ENCODE measurements at regions not wholly inside any gene's neighbourhood (a gene's known extent, or its start where the extent isn't known, plus 50 kb on each side); places are given as distances from the start of the nearest gene placed in this dataset.
"Not testable (repeated sequence)": the region's sequence is repeated elsewhere in the genome, so short reads cannot be mapped to it uniquely, and the experiment has no call there.

DNA sequence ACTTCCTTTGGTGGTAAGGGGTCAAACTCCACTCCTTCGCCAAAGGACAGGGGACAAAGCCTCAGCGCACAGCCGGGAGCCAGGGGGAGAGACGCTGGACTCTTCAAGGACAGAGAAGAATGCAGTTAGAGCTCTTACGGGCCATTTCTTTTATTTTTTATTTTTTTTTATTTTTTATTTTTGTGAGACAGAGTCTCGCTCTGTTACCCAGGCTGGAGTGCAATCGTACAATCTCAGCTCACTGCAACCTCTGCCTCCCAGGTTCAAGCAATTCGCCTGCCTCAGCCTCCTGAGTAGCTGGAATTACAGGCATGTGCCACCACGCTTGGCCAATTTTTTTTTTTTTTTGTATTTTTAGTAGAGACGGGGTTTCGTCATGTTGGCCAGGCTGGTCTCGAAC lies 93.2 kb upstream of the RPH3AL start, which contains the start of gene RFLNB:
Gene RFLNB (minus strand): TSS at position 101 of the 400 bp plus-strand sequence.
- DNase-seq (ENCODE audit: low read depth in 1 of 2, low spot score in 1 of 2) = not testable (repeated sequence)

DNA sequence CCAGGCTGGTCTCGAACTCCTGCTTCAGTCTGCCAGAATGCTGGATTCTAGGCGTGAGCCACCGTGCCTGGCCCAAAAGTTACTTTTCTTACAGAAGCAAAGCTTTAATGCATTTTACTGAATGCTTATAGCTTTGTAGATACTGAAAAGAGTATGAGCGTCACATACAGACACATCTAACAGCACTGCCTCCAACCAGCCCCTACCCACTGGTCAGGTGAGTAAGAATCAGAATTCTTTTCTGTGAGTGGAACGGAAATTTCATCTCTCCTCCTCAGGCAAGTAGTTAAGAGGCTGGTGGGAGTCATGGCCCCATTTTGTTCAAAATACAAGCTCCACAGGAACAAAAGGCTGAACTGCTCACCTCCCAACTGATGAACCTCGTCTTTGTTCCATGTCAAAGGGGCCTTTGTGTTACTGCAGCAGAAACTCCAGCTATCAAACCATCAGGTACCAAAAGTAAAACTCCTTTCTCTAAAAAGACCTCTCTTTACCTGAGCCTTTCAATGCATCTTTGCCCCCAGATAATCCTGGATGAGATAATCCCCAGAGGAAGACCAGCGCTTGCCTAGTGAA lies 92.4 kb upstream of the RPH3AL start:
- DNase-seq (ENCODE audit: low read depth in 1 of 2, low spot score in 1 of 2) = no peak

DNA sequence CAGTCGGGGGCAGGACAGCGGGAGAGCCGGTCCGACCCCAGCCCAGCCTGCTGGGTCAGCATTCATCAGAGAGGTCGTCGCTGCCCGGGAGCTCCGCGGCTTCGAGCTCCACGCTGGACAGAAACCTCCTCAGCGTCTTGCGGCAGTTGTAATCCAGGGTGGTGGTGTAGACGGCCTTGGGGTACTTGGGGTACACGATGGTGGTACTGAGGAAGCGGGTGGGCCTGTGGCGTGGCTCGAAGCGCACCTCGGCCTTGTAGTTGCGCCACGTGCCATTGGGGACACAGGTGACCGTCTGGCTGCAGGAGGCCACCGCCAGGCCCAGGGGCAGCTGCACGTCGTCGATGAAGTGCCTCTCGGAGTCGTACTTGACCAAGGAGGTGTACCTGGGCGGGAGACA lies 90.5 kb upstream of the RPH3AL start:
- DNase-seq (ENCODE audit: low read depth in 1 of 2, low spot score in 1 of 2) = no peak

DNA sequence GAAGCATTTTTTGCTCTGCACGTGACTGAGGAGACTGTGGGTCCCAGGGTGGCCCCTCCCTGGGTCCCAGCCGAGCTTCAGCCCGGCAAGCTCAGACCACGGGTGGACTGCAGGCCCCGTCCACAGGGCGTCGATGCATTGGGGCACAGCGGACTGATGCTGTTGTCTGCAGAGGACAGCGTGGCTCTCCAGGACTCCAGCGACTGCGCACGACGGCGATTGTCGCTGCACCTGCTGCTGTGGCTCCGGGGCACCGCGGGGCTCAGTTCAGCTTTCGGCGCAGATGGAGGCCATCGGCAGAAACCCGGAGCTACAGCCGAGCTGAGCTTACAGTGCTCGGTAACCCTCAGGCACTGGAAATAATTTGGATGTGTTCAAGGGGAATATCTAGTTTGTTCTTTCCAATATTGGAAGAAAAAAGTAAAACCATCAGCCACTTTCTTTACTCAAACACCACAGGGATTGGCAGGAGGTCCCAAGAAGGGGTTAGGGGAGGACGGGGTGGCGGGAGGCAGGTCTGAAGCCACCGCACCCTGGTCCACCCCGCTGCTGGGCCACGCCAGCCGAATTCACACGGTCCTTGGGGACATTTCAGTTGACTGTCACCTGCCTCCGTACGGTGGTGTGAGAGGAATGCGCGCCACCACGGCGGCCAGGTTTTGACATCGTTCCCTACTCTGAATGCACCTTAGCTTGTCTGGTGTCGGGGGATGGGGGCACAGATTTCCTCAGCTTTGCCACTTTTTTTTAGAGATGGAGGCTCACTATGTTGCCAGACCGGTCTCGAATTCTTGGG lies 88.7 kb upstream of the RPH3AL start:
- DNase-seq (ENCODE audit: low read depth in 1 of 2, low spot score in 1 of 2) = no peak

DNA sequence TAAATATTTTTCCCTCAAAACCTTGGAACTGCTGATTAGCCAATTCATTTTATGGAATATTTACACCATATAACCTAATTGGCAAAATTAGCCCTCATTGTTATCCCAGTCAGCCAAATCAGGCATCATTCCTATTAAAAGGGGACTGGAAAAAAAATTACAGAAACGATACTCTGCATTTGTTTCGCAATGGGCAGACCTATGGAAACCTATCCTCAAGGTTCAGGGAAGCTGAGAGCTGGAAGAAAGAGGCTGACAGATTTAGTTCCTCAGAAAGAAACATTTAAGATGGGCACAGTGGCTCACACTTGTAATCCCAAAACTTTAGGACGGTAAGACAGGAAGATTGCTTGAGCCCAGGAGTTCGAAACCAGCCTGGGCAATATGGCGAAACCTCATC lies 85.6 kb upstream of the RPH3AL start:
- no peak for DNase-seq (ENCODE audit: low read depth in 1 of 2, low spot score in 1 of 2)

DNA sequence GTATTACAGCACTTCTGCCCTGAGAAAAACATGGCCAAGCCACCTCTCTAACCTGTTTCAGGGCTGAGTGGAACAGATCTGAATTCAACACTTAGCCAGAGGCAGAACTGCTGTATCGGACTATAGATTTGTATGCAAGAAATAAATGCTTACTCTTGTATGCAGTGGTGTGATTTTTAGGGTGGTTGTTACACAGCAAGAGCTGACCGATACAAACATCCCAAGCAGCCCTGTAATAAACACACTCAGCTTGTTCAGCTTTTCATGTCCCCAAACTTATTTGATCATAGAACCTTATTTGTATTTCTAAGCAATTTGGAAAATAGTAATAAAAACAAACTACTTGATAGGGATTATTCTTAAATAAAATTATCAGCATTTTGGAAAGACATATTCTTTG lies 84.9 kb upstream of the RPH3AL start:
- no peak for DNase-seq (ENCODE audit: low read depth in 1 of 2, low spot score in 1 of 2)

DNA sequence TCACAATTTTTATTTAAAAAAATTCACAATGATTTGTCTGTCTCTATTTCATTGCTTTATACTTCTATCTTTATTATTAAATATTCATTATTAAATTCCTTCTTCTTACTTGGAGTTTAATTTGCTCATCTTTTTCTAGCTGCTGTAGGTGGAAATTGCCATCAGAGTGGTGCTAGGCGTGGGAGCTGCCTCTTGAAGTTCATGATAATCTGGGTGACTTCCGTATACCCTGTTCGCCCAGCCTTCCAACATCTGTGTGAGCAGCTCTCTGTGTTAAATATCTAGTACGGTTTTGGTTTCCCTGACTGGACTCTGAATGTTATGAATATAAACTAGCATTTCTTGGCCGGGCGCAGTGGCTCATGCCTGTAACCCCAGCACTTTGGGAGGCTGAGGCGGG lies 84.0 kb upstream of the RPH3AL start:
- no peak for DNase-seq (ENCODE audit: low read depth in 1 of 2, low spot score in 1 of 2)

DNA sequence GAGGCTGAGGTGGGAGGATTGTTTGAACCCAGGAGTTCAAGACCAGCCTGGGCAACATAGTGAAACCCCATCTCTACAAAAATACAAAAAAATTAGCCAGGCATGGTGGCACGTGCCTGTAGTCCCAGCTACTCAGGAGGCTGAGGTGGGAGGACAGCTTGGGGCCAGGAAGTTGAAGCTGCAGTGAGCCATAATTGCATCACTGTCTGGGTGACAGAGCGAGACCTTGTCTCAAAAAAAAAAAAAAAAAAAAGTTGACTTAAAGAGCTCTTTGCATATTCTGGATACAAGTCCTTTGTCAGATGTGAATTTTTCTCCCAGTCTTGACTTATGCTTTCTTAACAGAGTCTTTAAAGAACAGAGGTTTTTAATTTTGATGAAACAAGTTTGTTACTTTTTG lies 79.9 kb upstream of the RPH3AL start:
- not testable (repeated sequence) for DNase-seq (ENCODE audit: low read depth in 1 of 2, low spot score in 1 of 2)

DNA sequence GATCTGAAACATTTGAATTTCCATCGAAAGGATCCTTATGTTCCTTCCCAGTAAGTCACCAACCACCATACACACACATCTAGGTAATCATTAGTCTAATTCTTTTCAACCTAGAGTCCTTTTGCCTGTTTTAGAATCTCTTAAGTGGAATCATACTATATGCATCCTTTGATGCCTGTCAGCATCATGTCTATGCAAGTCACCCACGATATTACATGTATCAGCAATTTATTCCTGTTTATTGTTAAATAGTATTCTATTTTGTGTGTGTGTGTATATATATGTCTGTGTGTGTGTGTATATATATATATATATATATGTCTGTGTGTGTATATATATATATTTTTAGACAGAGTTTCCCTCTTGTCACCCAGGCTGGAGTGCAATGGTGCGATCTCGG lies 78.9 kb upstream of the RPH3AL start:
- DNase-seq (ENCODE audit: low read depth in 1 of 2, low spot score in 1 of 2) = no peak

DNA sequence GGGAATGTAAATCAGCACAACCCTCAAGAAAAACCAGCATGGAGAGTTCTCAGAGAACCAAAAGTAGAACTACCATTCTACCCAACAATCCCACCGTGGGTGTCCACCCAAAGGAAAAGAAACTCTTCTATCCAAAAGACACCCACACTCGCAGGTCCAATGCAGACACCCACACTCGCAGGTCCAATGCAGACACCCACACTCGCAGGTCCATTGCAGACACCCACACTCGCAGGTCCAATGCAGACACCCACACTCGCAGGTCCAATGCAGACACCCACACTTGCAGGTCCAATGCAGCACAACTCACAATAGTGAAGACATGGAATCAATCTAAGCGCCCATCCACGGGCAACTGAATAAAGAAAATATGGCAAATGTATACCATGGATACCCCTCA lies 77.0 kb upstream of the RPH3AL start:
- no peak for DNase-seq (ENCODE audit: low read depth in 1 of 2, low spot score in 1 of 2)

DNA sequence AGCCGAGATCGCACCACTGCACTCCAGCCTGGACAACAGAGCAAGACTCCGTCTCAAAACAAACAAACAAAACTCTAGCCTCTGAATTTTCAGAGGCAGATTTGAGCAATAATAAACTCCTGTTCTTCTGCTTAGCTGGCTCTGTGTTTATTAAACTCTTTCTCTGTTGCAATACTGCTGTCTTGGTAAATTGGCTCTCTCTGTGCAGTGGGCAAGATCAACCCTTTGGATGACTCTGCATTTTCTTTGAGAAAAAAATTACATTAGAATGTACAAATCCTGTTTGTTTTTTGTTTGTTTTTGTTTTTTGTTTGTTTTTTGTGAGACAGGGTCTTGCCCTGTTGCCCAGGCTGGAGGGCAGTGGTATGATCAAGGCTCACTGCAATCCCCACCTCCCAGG lies 75.8 kb upstream of the RPH3AL start:
- DNase-seq (ENCODE audit: low read depth in 1 of 2, low spot score in 1 of 2) = no peak

DNA sequence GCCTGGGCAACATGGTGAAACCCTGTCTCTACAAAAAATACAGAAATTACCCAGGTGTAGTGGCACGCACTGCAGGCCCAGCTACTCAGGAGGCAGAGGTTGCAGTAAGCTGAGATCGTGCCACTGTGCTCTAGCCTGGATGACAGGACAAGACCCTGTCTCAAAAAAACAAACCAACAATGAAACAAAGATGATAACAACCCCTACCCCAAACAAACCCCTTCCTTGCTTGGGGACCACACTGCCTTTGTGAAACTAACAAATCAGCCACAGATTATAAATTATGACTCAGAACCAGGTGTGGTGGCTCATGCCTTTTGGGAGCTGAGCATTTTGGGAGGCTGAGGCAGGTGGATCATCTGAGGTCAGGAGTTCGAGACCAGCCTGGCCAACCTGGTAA lies 75.3 kb upstream of the RPH3AL start:
- no peak for DNase-seq (ENCODE audit: low read depth in 1 of 2, low spot score in 1 of 2)

DNA sequence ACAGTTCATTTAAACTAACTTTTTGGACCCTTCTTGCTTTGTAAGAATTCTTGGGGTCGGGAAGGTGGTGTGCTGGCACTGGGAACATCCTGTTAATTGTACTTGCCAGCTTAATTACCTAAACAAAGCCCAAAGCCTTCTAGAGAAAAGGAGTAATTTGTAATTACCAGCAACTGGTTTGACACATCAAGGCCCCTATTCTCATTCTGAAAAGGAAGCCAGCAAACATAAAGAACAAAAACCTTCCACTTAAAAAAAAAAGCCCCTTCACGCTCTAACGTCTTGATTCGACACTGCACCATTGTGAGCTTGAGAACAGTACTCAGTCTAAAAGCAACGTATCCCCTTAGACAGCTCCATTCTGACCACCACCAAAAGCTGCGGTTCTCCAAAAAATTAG lies 74.7 kb upstream of the RPH3AL start:
- DNase-seq (ENCODE audit: low read depth in 1 of 2, low spot score in 1 of 2) = no peak

DNA sequence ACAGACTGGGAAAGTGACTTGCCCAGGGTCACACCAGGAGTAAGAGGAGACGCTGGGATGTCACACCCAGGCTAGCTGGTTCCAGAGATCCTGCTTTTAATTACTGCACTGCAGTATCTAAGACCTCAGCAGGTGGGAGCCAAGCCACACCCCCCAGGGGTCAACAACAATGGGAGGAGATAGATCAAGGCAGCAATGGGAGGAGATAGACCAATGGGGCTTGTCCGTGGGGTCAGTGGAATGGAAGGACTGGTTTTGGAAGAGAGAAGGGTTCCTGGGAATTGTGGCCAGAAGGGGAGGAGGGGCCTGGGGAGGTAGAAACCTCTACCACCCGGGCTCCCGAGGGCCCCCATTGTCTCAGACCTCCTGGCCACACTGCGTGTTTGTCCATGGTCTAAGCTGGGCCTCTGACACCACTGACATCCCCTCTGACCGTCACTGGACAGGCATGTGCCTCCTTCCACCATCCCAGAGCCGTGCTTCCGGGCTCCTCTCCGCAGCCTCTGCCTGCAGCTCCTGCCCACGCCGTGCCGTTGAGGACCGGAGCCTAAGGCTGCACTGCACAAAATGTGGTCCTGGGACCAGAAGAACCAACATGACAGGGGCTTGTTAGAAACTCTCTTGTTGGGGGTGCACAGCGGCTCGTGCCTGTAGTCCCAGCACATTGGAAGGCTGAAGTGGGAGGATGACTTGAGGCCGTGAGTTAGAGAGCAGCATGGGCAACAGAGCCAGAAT lies 69.8 kb upstream of the RPH3AL start:
- DNase-seq (ENCODE audit: low read depth in 1 of 2, low spot score in 1 of 2) = no peak

DNA sequence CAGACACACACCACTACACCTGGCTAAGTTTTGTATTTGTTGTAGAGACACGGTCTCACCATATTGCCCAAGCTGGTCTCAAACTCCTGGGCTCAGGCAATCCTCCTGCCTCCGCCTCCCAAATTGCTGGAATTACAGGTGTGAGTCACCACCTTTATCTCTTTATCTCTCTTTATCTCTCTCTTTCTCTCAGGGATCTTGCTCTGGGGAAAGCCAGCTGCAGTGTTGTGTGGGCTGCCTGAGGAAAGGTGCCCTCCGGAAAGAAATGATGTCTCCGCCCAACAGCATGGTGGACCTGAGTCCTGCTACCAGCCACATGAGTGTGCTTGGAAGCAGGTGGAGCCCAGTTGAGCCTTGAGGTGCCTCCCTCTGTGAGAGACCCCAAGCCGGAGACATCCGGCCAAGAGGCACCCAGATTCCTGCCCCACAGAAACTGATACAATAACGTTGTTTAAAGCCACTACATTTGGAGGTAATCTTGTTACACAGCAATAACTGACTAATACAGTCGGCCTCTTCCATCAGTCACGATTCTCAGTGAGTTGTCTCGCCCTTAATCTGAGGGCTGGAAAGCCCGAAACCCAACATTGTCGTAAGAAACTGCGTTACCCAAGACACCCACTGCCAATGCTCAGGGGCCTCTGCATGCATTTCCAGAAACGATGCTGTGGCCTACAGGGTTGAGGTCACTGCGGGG lies 68.0 kb upstream of the RPH3AL start:
- no peak for DNase-seq (ENCODE audit: low read depth in 1 of 2, low spot score in 1 of 2)

DNA sequence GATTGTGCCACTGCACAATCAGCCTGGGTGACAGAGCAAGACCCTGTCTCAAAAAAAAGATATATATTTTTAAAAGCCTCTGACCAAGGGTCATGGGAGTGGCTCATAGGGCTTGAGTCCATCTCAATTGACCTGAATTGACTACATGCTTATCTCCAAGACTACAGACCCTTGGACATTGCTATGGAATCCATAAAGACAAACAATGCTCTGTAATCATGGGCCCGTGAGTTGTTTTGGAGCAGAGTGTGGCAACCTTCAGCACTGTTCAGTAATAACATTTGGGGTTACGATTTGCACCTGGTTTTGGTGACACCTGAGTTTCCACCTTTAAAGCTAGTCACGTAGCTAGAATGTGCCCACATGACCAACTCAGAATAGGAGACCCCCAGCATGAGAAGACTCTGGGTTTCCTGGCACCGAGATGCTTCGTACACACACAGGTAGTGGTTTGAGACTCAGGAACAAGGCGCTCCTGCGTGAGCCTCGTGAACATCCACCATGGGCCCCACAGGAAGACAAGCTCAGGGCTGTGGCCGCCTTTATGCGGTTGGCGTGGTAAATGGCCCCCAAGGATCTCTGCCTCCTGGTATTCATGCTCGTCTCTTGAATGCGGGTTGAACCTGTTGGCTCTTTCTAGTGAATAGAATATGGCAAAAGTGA lies 66.6 kb upstream of the RPH3AL start:
- DNase-seq (ENCODE audit: low read depth in 1 of 2, low spot score in 1 of 2) = no peak

DNA sequence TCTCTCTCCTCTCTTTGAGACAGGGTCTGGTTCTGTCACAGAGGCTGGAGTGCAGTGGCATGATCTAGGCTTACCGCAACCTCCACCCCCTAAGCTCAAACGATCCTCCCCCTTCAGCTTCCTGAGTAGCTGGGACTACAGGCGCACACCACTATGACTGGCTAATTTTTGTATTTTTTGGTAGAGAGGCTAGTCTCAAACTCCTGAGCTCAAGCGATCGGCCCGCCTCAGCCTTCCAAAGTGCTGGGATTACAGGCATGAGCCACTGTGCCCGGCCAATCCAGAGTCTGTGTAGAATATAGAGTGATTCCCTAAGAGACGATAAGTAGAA lies 65.8 kb upstream of the RPH3AL start:
- DNase-seq (ENCODE audit: low read depth in 1 of 2, low spot score in 1 of 2) = no peak

DNA sequence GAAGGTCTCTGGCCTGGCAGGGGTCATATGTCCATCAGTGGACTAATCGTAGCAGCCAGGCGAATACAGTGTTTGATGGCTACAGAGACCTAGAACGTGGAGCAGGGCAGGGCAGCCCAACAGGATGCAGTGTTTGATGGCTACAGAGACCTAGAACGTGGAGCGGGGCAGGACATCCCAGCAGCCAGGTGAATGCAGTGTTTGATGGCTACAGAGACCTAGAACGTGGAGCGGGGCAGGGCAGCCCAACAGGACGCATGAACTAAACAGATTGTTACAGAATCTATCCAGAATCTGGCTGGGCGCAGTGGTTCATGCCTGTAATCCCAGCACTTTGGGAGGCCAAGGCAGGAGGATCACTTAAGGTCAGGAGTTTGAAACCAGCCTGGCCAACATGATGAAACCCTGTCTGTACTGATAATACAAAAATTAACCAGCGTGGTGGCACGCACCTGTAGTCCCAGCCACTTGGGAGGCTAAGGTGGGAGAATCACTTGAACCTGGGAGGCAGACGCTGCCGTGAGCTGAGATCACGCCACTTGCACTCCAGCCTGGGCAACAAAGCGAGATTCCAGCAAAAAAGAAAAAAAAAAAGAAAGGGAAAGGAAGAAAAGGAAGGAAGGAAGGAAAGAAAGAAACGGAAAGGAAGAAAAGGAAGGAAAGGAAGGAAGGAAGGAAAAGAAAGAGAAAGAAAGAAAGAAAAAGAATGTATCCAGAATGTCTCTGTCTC lies 65.2 kb upstream of the RPH3AL start:
- DNase-seq (ENCODE audit: low read depth in 1 of 2, low spot score in 1 of 2) = no peak

DNA sequence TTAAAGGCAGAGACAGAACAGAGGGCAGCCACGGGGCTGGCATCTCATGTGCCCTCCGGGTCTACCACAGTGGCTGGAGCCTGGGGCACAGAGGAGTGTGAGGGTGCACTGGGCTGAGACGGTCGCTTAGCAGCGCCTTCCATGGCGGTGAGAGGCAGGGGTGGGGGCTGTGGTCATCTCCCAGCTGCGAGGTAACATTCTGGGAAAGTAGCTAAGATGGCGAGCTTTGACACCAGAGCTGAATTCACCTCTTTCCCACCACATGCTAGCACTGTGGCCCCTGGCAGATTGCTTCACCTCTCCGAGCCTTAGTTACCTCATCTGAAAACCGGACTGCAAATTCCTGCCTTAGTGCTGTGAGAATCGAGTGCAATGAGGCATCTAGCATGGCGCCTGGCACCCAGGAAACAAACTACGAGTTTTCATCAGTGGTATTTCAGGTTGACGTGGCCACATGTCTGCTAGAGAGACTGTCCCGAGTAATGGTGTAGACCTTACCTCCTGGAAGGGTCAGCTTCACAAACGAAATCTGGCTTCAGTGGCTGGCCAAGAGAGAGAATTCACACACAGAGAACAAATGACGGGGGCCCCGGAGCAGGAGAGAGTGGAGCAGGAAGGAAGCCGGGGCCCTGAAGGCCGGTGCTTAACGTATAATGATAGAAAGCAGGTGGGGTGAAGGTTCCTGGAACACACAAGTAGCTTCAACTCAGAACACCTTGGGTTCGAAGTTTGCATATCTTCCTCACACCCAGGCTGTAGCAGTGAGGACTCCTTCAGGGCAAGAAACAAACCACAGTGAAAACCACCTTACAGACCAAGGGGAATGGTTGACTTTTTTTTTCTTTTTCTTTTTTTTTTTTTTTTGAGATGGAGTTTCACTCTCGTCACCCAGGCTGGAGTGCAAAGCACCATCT lies 63.9 kb upstream of the RPH3AL start:
- peak in 1 of 2 donors; percentile 28 for DNase-seq (ENCODE audit: low read depth in 1 of 2, low spot score in 1 of 2)

Data from stimulated activated CD4-positive, alpha-beta T cell treated with anti-CD3 and anti-CD28 coated beads, Interleukin-15, amount 100 ng/mL, for 1 hour (primary cell).